Ishikawa (cell line): ENCODE measurements at regions not wholly inside any gene's neighbourhood (a gene's known extent, or its start where the extent isn't known, plus 50 kb on each side); places are given as distances from the start of the nearest gene placed in this dataset.

Experiments used
- EP300 ChIP-seq: IDR thresholded peaks from 2 replicates; pipeline ENCODE4 v1.6.1; 2012; ENCODE audit warnings: borderline replicate concordance
- MAX ChIP-seq: IDR thresholded peaks from 2 replicates; pipeline ENCODE4 v1.6.1; 2012
- RAD21 ChIP-seq: IDR thresholded peaks from 2 replicates; pipeline ENCODE4 v1.6.1; 2012; ENCODE audit warnings: low read depth
- REST ChIP-seq: IDR thresholded peaks from 2 replicates; pipeline ENCODE4 v1.6.1; 2012; ENCODE audit warnings: low read depth, mild to moderate bottlenecking
- YY1 ChIP-seq: IDR thresholded peaks from 2 replicates; pipeline ENCODE4 v1.6.1; 2012; ENCODE audit warnings: low read depth

GRCh38 chr4:62550121-62550520 lies 1350.0 kb downstream of the ADGRL3 start:
- no peak for TF ChIP-seq MAX
- TF ChIP-seq RAD21, result no peak
- no peak for TF ChIP-seq REST
- no peak for TF ChIP-seq YY1
- TF ChIP-seq EP300, result no peak
